NT2/D1 (cell line): ENCODE measurements at regions not wholly inside any gene's neighbourhood (a gene's known extent, or its start where the extent isn't known, plus 50 kb on each side); places are given as distances from the start of the nearest gene placed in this dataset.

Experiments
- DNase-seq: peaks from one replicate; pipeline ENCODE4 v3.0.0-alpha.2; 2011; ENCODE audit warnings: low read depth, low spot score
- H3K27me3 ChIP-seq: 2 replicates; pipeline ENCODE4 v1.6.0; 2011; ENCODE audit warnings: mild to moderate bottlenecking; ENCODE audit not compliant: insufficient read length, insufficient read depth
- H3K36me3 ChIP-seq: 2 replicates; pipeline ENCODE4 v1.6.1; 2011; ENCODE audit warnings: mild to moderate bottlenecking, low read length, mixed read lengths; ENCODE audit not compliant: insufficient read depth, insufficient read length
- H3K4me1 ChIP-seq: 2 replicates; pipeline ENCODE4 v1.5.1; 2011; ENCODE audit not compliant: insufficient read depth, insufficient read length
- H3K4me3 ChIP-seq: 2 replicates; pipeline ENCODE4 v1.5.1; 2011; ENCODE audit warnings: low read depth; ENCODE audit not compliant: insufficient read length
- H3K9ac ChIP-seq: 2 replicates; pipeline ENCODE4 v1.6.0; 2011; ENCODE audit warnings: low read depth; ENCODE audit not compliant: insufficient read length
- H3K9me3 ChIP-seq: 2 replicates; pipeline ENCODE4 v1.5.1; 2011; ENCODE audit warnings: mild to moderate bottlenecking, low read length; ENCODE audit not compliant: insufficient read depth
- SUZ12 ChIP-seq: IDR thresholded peaks from 2 replicates; pipeline ENCODE4 v1.6.1; 2011; ENCODE audit not compliant: insufficient read length, insufficient read depth; ENCODE audit errors: extremely low read depth
- YY1 ChIP-seq: IDR thresholded peaks from 2 replicates; pipeline ENCODE4 v1.6.1; 2011; ENCODE audit not compliant: insufficient read length, insufficient read depth
- ZNF274 ChIP-seq: IDR thresholded peaks from 2 replicates; pipeline ENCODE4 v1.6.1; 2011; ENCODE audit warnings: mild to moderate bottlenecking, low read depth, low read length

GRCh38 chr5:21225223-21226064 lies 1237.4 kb upstream of the CDH18 start:
- Histone ChIP-seq H3K9ac (no peak overlapping the region), H3K27me3 (no peaks in the 10 kb centered on the region), H3K36me3 (no peaks in the 10 kb centered on the region), H3K9me3 (no peaks in the 10 kb centered on the region), H3K4me1 (no peaks in the 10 kb centered on the region), H3K4me3 (no peak overlapping the region)
- TF ChIP-seq ZNF274 = no peak
- TF ChIP-seq SUZ12 = no peak
- no peak for TF ChIP-seq YY1
- DNase-seq = no peak

GRCh38 chr5:21221616-21222015 lies 1233.6 kb upstream of the CDH18 start:
- H3K4me3 ChIP-seq = no peak overlapping the region
- H3K9ac ChIP-seq = no peak overlapping the region
- H3K4me1 ChIP-seq = no peaks in the 10 kb centered on the region
- no peaks in the 10 kb centered on the region for H3K9me3 ChIP-seq
- H3K27me3 ChIP-seq = no peaks in the 10 kb centered on the region
- DNase-seq = no peak
- no peak for TF ChIP-seq YY1
- TF ChIP-seq ZNF274 = no peak
- H3K36me3 ChIP-seq = no peaks in the 10 kb centered on the region

- no peak for TF ChIP-seq YY1
- no peak for TF ChIP-seq SUZ12
- no peak for TF ChIP-seq ZNF274
- no peak overlapping the region for H3K9ac ChIP-seq
- H3K36me3 ChIP-seq = no peaks in the 10 kb centered on the region
- no peaks in the 10 kb centered on the region for H3K9me3 ChIP-seq
- no peaks in the 10 kb centered on the region for H3K27me3 ChIP-seq
- no peak for DNase-seq
- H3K4me3 ChIP-seq = no peak overlapping the region
- no peaks in the 10 kb centered on the region for H3K4me1 ChIP-seq
These were observed 1232.0 kb upstream of the CDH18 start for GRCh38 chr5:21219966-21220365.

GRCh38 chr5:21219251-21219650 lies 1231.3 kb upstream of the CDH18 start:
- Histone ChIP-seq H3K27me3 (no peaks in the 10 kb centered on the region), H3K9ac (no peak overlapping the region), H3K9me3 (no peaks in the 10 kb centered on the region), H3K4me1 (no peaks in the 10 kb centered on the region), H3K36me3 (no peaks in the 10 kb centered on the region), H3K4me3 (no peak overlapping the region)
- no peak for DNase-seq
- TF ChIP-seq ZNF274 = no peak
- TF ChIP-seq SUZ12 = no peak
- no peak for TF ChIP-seq YY1

- no peak overlapping the region for H3K4me3 ChIP-seq
- H3K9ac ChIP-seq = no peak overlapping the region
- no peaks in the 10 kb centered on the region for H3K9me3 ChIP-seq
- no peak for DNase-seq
- no peak for TF ChIP-seq SUZ12
- TF ChIP-seq YY1 = no peak
- TF ChIP-seq ZNF274 = no peak
- H3K36me3 ChIP-seq = no peaks in the 10 kb centered on the region
- no peaks in the 10 kb centered on the region for H3K27me3 ChIP-seq
- H3K4me1 ChIP-seq = no peaks in the 10 kb centered on the region
These were observed 1224.0 kb upstream of the CDH18 start for GRCh38 chr5:21212026-21212425.

- Histone ChIP-seq H3K4me1 (no peaks in the 10 kb centered on the region), H3K9ac (no peak overlapping the region), H3K36me3 (no peaks in the 10 kb centered on the region), H3K27me3 (no peaks in the 10 kb centered on the region), H3K9me3 (no peaks in the 10 kb centered on the region), H3K4me3 (no peak overlapping the region)
- DNase-seq = no peak
- no peak for TF ChIP-seq ZNF274
- no peak for TF ChIP-seq SUZ12
- no peak for TF ChIP-seq YY1
These were observed 1221.4 kb upstream of the CDH18 start for GRCh38 chr5:21209409-21209808.

- Histone ChIP-seq H3K27me3 (no peaks in the 10 kb centered on the region), H3K4me3 (no peak overlapping the region), H3K4me1 (no peaks in the 10 kb centered on the region), H3K9me3 (no peaks in the 10 kb centered on the region), H3K9ac (no peak overlapping the region), H3K36me3 (no peaks in the 10 kb centered on the region)
- TF ChIP-seq YY1 (no peak), ZNF274 (no peak), SUZ12 (no peak)
- DNase-seq = no peak
These were observed 1211.1 kb upstream of the CDH18 start for GRCh38 chr5:21199087-21199486.
